ENCODE measurements at regions not wholly inside any gene's neighbourhood (a gene's known extent, or its start where the extent isn't known, plus 50 kb on each side); places are given as distances from the start of the nearest gene placed in this dataset.

DNA sequence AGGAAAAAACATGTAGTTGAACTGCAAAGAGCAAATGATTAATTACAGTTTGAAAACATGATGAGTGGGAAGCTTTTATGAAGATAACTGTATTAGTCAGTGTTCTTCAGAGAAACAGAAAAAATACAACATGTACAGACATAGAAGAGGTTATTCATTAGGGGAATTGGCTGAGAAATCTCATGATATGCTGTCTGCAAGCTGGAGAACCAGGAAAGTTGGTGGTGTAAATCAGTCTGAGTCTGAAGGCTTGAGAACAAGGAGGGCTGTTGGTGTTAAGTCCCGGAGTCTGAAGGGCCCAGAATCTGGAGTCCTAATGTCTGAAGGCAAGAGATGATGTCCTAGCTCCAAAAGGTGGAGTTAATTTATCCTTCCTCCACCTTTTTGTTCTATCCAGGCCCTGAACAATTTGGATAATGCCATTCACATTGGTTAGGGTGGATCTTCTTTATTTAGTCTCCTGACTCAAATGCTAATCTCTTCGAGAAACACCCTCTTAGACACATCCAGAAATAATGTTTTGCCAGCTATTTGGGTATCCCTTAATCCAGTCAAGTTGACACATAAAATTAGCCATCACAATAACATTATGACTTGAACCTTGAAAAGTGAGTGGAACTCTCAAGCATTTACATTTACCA, 672.9 kb upstream of the PTBP2 start:
- 81% methylated on average over 2 of the region's 2 CpGs for WGBS (ENCODE audit: insufficient coverage)
- no peaks in the 10 kb centered on the region for H3K36me3 ChIP-seq (ENCODE audit: control insufficient read depth, insufficient read depth, low read length)
- peaks cover 8 to 10% of the 10 kb centered on the region in 2 donors for H3K9me3 Mint-ChIP-seq
- no peak overlapping the region for H3K4me3 Mint-ChIP-seq
- TF ChIP-seq, protein P1, sequence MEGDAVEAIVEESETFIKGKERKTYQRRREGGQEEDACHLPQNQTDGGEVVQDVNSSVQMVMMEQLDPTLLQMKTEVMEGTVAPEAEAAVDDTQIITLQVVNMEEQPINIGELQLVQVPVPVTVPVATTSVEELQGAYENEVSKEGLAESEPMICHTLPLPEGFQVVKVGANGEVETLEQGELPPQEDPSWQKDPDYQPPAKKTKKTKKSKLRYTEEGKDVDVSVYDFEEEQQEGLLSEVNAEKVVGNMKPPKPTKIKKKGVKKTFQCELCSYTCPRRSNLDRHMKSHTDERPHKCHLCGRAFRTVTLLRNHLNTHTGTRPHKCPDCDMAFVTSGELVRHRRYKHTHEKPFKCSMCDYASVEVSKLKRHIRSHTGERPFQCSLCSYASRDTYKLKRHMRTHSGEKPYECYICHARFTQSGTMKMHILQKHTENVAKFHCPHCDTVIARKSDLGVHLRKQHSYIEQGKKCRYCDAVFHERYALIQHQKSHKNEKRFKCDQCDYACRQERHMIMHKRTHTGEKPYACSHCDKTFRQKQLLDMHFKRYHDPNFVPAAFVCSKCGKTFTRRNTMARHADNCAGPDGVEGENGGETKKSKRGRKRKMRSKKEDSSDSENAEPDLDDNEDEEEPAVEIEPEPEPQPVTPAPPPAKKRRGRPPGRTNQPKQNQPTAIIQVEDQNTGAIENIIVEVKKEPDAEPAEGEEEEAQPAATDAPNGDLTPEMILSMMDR (IDR thresholded peaks at IDR 0.05) = no peak
- no peak overlapping the region for H3K27ac Mint-ChIP-seq
- ATAC-seq (no peak), DNase-seq (no peak)
- no peaks in the 10 kb centered on the region for H3K27me3 Mint-ChIP-seq (ENCODE audit: low read depth in 2 of 2)
- H3K4me3 ChIP-seq (ENCODE audit: low read length) = no peak overlapping the region
- H3K36me3 Mint-ChIP-seq = no peaks in the 10 kb centered on the region
- intact Hi-C loops (cut with micrococcal nuclease) = no loop called here
- H3K4me1 Mint-ChIP-seq = no peaks in the 10 kb centered on the region
- no peaks in the 10 kb centered on the region for H3K27me3 ChIP-seq (ENCODE audit: control insufficient read depth, insufficient read depth, low read length)
- no peaks in the 10 kb centered on the region for H3K4me1 ChIP-seq (ENCODE audit: control insufficient read depth, insufficient read depth, low read length)
- H3K27ac ChIP-seq (ENCODE audit: low read length) = no peak overlapping the region
- H3K9me3 ChIP-seq (ENCODE audit: control insufficient read depth, insufficient read depth, low read length) = peaks cover 2% of the 10 kb centered on the region

DNA sequence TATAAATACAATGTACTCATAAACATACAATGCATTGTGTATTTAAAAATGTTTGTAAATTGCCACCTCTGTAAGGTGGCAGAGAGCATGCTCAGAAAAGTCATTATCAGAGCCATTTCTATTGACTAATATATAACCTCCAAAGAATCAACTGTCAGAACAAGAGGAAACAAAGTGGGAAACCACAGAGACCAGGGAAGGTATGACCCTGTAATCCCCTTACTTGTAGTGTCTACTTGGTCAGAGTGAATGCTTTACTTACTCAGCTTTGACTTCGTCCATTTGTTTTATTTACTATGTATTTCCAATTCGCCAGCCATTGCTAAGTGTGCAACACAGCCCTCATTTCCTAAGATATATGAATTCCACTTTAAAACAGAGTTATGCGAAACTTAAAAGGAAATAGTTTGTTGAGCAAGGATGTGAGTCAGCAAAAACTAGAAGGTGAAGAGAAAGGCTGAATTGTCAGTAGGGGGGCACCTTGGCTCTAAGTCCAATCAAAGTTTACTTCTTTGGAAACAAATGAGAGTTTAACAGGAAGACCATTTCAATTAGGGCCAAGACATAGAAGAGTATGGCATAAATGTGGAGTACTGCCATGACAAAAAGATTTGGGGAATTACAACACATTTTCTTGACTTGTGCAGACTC, 671.7 kb upstream of the PTBP2 start:
- no peaks in the 10 kb centered on the region for H3K27me3 Mint-ChIP-seq (ENCODE audit: low read depth in 2 of 2)
- H3K9me3 ChIP-seq (ENCODE audit: control insufficient read depth, insufficient read depth, low read length) = peaks cover 2% of the 10 kb centered on the region
- H3K4me1 Mint-ChIP-seq = no peaks in the 10 kb centered on the region
- intact Hi-C loops (cut with micrococcal nuclease) = no loop called here
- 42% methylated on average over 3 of the region's 3 CpGs for WGBS (ENCODE audit: insufficient coverage)
- H3K36me3 Mint-ChIP-seq = no peaks in the 10 kb centered on the region
- TF ChIP-seq, protein P1 (IDR thresholded peaks at IDR 0.05) = no peak
- no peaks in the 10 kb centered on the region for H3K36me3 ChIP-seq (ENCODE audit: control insufficient read depth, insufficient read depth, low read length)
- no peaks in the 10 kb centered on the region for H3K4me1 ChIP-seq (ENCODE audit: control insufficient read depth, insufficient read depth, low read length)
- H3K27ac ChIP-seq (ENCODE audit: low read length) = no peak overlapping the region
- ATAC-seq (no peak), DNase-seq (no peak)
- no peak overlapping the region for H3K4me3 ChIP-seq (ENCODE audit: low read length)
- peaks cover 11 to 15% of the 10 kb centered on the region in 2 donors for H3K9me3 Mint-ChIP-seq
- no peaks in the 10 kb centered on the region for H3K27me3 ChIP-seq (ENCODE audit: control insufficient read depth, insufficient read depth, low read length)
- H3K27ac Mint-ChIP-seq = no peak overlapping the region
- H3K4me3 Mint-ChIP-seq = no peak overlapping the region

DNA sequence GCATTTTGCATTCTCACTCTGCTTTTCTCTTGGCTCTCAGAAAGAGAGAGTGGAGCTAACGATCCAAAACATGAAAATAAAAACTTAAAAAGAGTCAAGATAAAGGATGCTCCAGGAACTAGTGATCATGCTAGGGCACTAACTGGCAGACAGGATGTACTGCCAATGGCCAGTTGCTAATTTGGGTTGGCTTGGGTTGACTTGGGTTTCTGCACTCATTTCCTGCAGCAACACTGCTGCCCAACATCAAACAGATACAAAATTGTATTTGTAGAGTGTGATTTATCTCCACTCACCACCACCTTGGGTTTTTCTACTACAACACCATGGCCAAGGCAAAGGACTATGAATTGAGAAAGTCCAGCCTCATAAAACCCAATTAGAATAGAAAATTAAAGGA, 662.3 kb upstream of the PTBP2 start:
- H3K36me3 Mint-ChIP-seq = no peaks in the 10 kb centered on the region
- intact Hi-C loops (cut with micrococcal nuclease) = no loop called here
- H3K27ac Mint-ChIP-seq = no peak overlapping the region

More for the DNA sequence above, 662.3 kb upstream of the PTBP2 start:
- ATAC-seq (no peak), DNase-seq (no peak)
- no peak overlapping the region for H3K27ac ChIP-seq (ENCODE audit: low read length)
- Mint-ChIP-seq H3K27me3 (ENCODE audit: low read depth in 2 of 2) (no peaks in the 10 kb centered on the region), H3K4me3 (no peak overlapping the region), H3K4me1 (no peaks in the 10 kb centered on the region), H3K9me3 (peaks cover 8 to 11% of the 10 kb centered on the region in 2 donors)
- H3K4me3 ChIP-seq (ENCODE audit: low read length) = no peak overlapping the region
- 80% methylated on average over 1 of the region's 1 CpG for WGBS (ENCODE audit: insufficient coverage)
- no peaks in the 10 kb centered on the region for H3K4me1 ChIP-seq (ENCODE audit: control insufficient read depth, insufficient read depth, low read length)
- H3K9me3 ChIP-seq (ENCODE audit: control insufficient read depth, insufficient read depth, low read length) = no peaks in the 10 kb centered on the region
- H3K27me3 ChIP-seq (ENCODE audit: control insufficient read depth, insufficient read depth, low read length) = no peaks in the 10 kb centered on the region
- H3K36me3 ChIP-seq (ENCODE audit: control insufficient read depth, insufficient read depth, low read length) = no peaks in the 10 kb centered on the region
- TF ChIP-seq, protein P1 (IDR thresholded peaks at IDR 0.05) = no peak
